ENCODE measurements at regions not wholly inside any gene's neighbourhood (a gene's known extent, or its start where the extent isn't known, plus 50 kb on each side); places are given as distances from the start of the nearest gene placed in this dataset.

- DNase-seq (ENCODE audit: low spot score) (no peak), ATAC-seq (ENCODE audit: insufficient number of reproducible peaks, low FRiP score, low read depth) (no peak)
- Histone ChIP-seq H3K9me3 (no peaks in the 10 kb centered on the region), H3K27me3 (replicated peaks; ENCODE audit: insufficient read depth) (no peaks in the 10 kb centered on the region), H3K4me3 (no peak overlapping the region), H3K36me3 (no peaks in the 10 kb centered on the region), H3K4me1 (ENCODE audit: control insufficient read depth in 1 of 2, low read depth in 2 of 2) (peaks cover 10 to 32% of the 10 kb centered on the region in 2 donors), H3K27ac (peak overlapping the region in 1 of 2 donors; percentile 10)
- no peak for TF ChIP-seq CTCF (IDR thresholded peaks at IDR 0.05)
Observed at GRCh38 chr6:118401325-118401975, 146.6 kb upstream of the PLN start.

DNA sequence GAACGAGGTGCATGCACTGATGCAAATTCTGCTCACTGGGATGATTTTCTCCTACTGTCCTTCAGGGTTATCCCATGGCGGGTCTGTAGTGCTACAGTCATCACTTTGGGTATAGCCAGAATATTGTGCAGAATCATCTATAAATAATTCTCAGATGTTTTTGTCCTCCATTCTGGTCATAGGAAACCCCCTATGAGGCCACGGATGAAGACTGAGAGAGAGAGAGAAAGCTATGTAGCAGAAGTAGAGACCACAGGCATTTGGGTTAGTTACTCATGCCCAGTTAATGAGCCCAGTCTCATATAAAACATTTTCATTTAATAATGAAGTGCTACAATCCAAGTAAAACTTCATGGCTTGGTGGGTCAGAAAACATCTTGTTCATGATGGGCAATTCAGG is 145.1 kb upstream of the PLN start:
- H3K9me3 ChIP-seq: no peaks in the 10 kb centered on the region
- H3K27me3 ChIP-seq (replicated peaks; ENCODE audit: insufficient read depth): no peaks in the 10 kb centered on the region
- no peak overlapping the region for H3K4me3 ChIP-seq
- TF ChIP-seq CTCF (IDR thresholded peaks at IDR 0.05): no peak
- no peak for ATAC-seq (ENCODE audit: insufficient number of reproducible peaks, low FRiP score, low read depth)
- no peak overlapping the region for H3K27ac ChIP-seq
- peaks cover 5 to 21% of the 10 kb centered on the region in 2 donors for H3K4me1 ChIP-seq (ENCODE audit: control insufficient read depth in 1 of 2, low read depth in 2 of 2)
- DNase-seq (ENCODE audit: low spot score): no peak
- H3K36me3 ChIP-seq: no peaks in the 10 kb centered on the region

DNA sequence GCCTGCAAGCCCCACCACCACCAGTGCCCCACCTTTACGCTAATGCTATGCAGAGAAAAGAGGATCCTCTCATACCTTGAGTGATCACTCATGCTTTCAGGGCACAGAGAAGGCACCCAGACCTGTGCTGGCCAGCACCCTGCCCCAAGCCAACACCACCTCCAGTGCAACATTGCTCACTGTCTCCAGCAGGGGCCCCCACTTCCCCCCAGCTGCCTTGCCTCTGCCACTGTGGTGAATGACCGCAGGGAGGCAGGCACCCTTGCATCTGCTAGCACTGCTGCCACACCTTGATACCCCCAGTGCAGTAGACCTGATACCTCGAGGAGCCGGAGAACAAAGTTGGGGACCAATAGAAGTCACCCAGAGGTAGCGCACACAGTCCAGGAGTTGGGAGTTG is 139.2 kb upstream of the PLN start:
- H3K9me3 ChIP-seq: no peaks in the 10 kb centered on the region
- no peak overlapping the region for H3K4me3 ChIP-seq
- H3K4me1 ChIP-seq (ENCODE audit: control insufficient read depth in 1 of 2, low read depth in 2 of 2): no peaks in the 10 kb centered on the region
- ATAC-seq (ENCODE audit: insufficient number of reproducible peaks, low FRiP score, low read depth): no peak
- H3K27me3 ChIP-seq (replicated peaks; ENCODE audit: insufficient read depth): no peaks in the 10 kb centered on the region
- no peak overlapping the region for H3K27ac ChIP-seq
- H3K36me3 ChIP-seq: no peaks in the 10 kb centered on the region
- no peak for DNase-seq (ENCODE audit: low spot score)
- TF ChIP-seq CTCF (IDR thresholded peaks at IDR 0.05): no peak

DNA sequence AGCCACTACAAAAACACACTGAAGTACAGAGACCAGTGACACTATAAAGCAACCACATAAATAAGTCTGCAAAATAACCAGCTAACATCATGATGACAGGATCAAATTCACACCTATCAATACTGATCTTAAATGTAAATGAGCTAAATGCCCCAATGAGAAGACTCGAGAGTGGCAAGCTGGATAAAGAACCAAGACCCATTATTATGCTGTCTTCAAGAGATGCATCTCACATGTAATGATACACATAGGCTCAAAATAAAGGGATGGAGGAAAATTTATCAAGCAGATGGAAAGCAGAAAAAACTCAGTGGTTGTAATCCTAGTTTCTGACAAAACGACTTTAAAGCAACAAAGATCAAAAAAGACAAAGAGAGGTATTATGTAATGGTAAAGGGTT is 138.1 kb upstream of the PLN start:
- TF ChIP-seq CTCF (IDR thresholded peaks at IDR 0.05): no peak
- no peaks in the 10 kb centered on the region for H3K27me3 ChIP-seq (replicated peaks; ENCODE audit: insufficient read depth)

More for the DNA sequence above, 138.1 kb upstream of the PLN start:
- ATAC-seq (ENCODE audit: insufficient number of reproducible peaks, low FRiP score, low read depth) (no peak), DNase-seq (ENCODE audit: low spot score) (no peak)
- Histone ChIP-seq H3K36me3 (no peaks in the 10 kb centered on the region), H3K27ac (no peak overlapping the region), H3K9me3 (no peaks in the 10 kb centered on the region), H3K4me3 (no peak overlapping the region), H3K4me1 (ENCODE audit: control insufficient read depth in 1 of 2, low read depth in 2 of 2) (no peaks in the 10 kb centered on the region)

All from thoracic aorta (tissue), 2 donors.